K562 (cell line): ENCODE measurements at regions not wholly inside any gene's neighbourhood (a gene's known extent, or its start where the extent isn't known, plus 50 kb on each side); places are given as distances from the start of the nearest gene placed in this dataset.

Source experiments
- CAMTA2 ChIP-seq: fragments of 250-450 bp; sonication (Bioruptor Pico); conservative IDR thresholded peaks from 2 replicates; pipeline ENCODE4 v1.5.1; 2022
- CBX3 ChIP-seq, 2 experiments: IDR thresholded peaks; 1 replicate in 1 of 2; 2 replicates in 1 of 2; pipeline ENCODE4 v1.6.1; 2012; ENCODE audit warnings: inconsistent platforms in 2 of 2, low read length in 2 of 2, borderline replicate concordance in 1 of 2, control low read depth in 1 of 2
- FOSL1 ChIP-seq: fragments of 200-800 bp; sonication (Bioruptor generic); conservative IDR thresholded peaks from 2 replicates; pipeline ENCODE4 v1.6.1; 2016; ENCODE audit warnings: missing genetic modification characterization, missing compliant biosample characterization
- FOXP1 ChIP-seq: sonication (generic); formaldehyde crosslinking; IDR thresholded peaks from 2 replicates; pipeline ENCODE4 v1.8.0; 2022; ENCODE audit warnings: mild to moderate bottlenecking, missing genetic modification reagents
- GATAD2B ChIP-seq: fragments of 450-650 bp; IDR thresholded peaks from 2 replicates; pipeline ENCODE4 v1.6.1; 2017; ENCODE audit warnings: mild to moderate bottlenecking, borderline replicate concordance
- HMGXB4 ChIP-seq: sonication (generic); formaldehyde crosslinking; IDR thresholded peaks from 2 replicates; pipeline ENCODE4 v1.8.1; 2023; ENCODE audit warnings: mild to moderate bottlenecking, missing genetic modification reagents
- HNRNPLL ChIP-seq: fragments of 200-400 bp; formaldehyde crosslinking; IDR thresholded peaks from 2 replicates; pipeline ENCODE4 v1.6.1; 2017; ENCODE audit warnings: low read length, low read depth, mild to moderate bottlenecking; ENCODE audit not compliant: poor library complexity, severe bottlenecking
- HSF4 ChIP-seq: fragments of 250-450 bp; sonication (Bioruptor Pico); IDR thresholded peaks from 2 replicates; pipeline ENCODE4 v2.1.2; 2022; ENCODE audit warnings: mild to moderate bottlenecking, moderate library complexity, borderline replicate concordance
- NFIC ChIP-seq: fragments of 450-650 bp; IDR thresholded peaks from 2 replicates; pipeline ENCODE4 v1.6.1; 2017; ENCODE audit warnings: mild to moderate bottlenecking, inconsistent platforms
- PRPF4 ChIP-seq: fragments of 200-400 bp; formaldehyde crosslinking; IDR thresholded peaks from one replicate; pipeline ENCODE4 v1.6.1; 2017; ENCODE audit warnings: low read length, low read depth, mild to moderate bottlenecking; ENCODE audit not compliant: insufficient read depth, poor library complexity, severe bottlenecking
- SIX5 ChIP-seq, 2 experiments: IDR thresholded peaks; 2 replicates each; pipeline ENCODE4 v1.6.1; 2011; ENCODE audit warnings: low read length in 2 of 2, borderline replicate concordance in 1 of 2, low read depth in 1 of 2, mild to moderate bottlenecking in 1 of 2, moderate library complexity in 1 of 2; ENCODE audit not compliant: insufficient read depth in 1 of 2
- STAT5A ChIP-seq: IDR thresholded peaks from 2 replicates; pipeline ENCODE4 v1.6.1; 2012; ENCODE audit warnings: low read length, inconsistent platforms, borderline replicate concordance
- ZHX1 ChIP-seq: fragments of 150-350 bp; conservative IDR thresholded peaks from 2 replicates; pipeline ENCODE4 v1.6.1; 2014; ENCODE audit warnings: low read length
- ZNF134 ChIP-seq: fragments of 250-450 bp; sonication (Bioruptor Pico); conservative IDR thresholded peaks from 2 replicates; pipeline ENCODE4 v1.4.0; 2020
- ZNF23 ChIP-seq: fragments of 250-450 bp; sonication (Bioruptor Pico); IDR thresholded peaks from 2 replicates; pipeline ENCODE4 v1.4.0; 2020; ENCODE audit warnings: mild to moderate bottlenecking
- ZNF644 ChIP-seq: fragments of 200-800 bp; sonication (Bioruptor generic); IDR thresholded peaks from 2 replicates; pipeline ENCODE4 v1.6.1; 2016; ENCODE audit warnings: low read depth, missing genetic modification characterization, missing compliant biosample characterization
- ZNF695 ChIP-seq: fragments of 450-650 bp; formaldehyde crosslinking; IDR thresholded peaks from 2 replicates; pipeline ENCODE4 v1.4.0; 2020; ENCODE audit warnings: mild to moderate bottlenecking, moderate library complexity
- ZNF766 ChIP-seq: fragments of 200-800 bp; sonication (Bioruptor generic); conservative IDR thresholded peaks from 2 replicates; pipeline ENCODE4 v1.6.1; 2016; ENCODE audit warnings: missing genetic modification characterization, missing compliant biosample characterization
- TF ChIP-seq, protein P1 (sequence below): fragments of 450-650 bp; IDR thresholded peaks from 2 replicates; pipeline ENCODE4 v1.6.1; 2018; ENCODE audit warnings: mild to moderate bottlenecking, low read depth; ENCODE audit not compliant: partially characterized antibody
- TF ChIP-seq, protein P2 (sequence below): fragments of 450-650 bp; conservative IDR thresholded peaks from 2 replicates; pipeline ENCODE4 v1.6.1; 2016; ENCODE audit warnings: missing genetic modification characterization, low read depth, mild to moderate bottlenecking, missing compliant biosample characterization, moderate library complexity

DNA sequence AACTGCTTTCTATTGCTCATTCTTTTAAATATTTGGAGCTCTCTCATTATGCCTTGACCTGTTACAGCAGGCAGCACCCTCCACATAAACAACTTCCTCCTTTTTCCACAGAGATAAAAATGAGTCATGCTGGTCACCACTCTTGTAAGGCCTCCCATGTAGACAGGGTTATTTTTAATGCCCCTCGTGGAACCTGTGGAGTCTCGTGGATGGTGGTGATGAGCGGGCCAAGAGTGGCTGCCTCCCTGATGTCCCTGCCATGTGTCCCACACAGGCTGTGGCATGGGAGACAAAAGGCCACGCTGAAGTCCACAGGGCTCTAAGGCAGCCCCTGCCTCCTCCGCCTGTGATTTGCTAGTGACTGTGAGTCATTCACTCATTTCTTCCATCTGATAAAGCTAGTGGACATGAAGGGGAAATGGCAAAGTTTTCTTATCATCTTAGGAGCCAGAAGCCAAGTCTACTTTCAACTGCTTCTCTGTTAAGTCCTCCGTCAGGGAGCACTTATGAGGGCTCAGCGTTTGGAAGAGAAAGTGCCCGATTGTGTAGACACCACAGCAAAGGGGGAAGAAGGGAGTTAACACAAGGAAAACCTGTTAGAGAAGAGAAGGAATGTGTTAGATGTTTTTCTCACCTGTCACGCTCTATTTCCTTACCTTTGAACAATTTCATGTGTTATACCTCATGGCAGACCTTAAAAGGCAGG is 121.6 kb upstream of the FAT1 start (continued):
- TF ChIP-seq ZHX1 (no peak), HNRNPLL (no peak), ZNF644 (tag) (peak; percentile 57; the same call in 1 of the 2 replicates), ZNF695 (CRISPR knock-in tag) (no peak), HSF4 (no peak), GATAD2B (peak; percentile 87; the same call in 1 of the 2 replicates), CBX3 (IDR thresholded peaks at IDR 0.05; ENCODE audit: borderline replicate concordance in 1 of 2, low read length in 2 of 2) (peak in 1 of 2 experiments; percentile 86; a peak in 1 of 3 replicates), ZNF23 (no peak), NFIC (peak; percentile 52), ZNF134 (no peak), HMGXB4 (no peak), FOSL1 (peak; percentile 100), PRPF4 (no peak), STAT5A (peak; percentile 45), FOXP1 (CRISPR knock-in tag) (peak; percentile 34; the same call in 1 of the 2 replicates), ZNF766 (CRISPR knock-in tag) (peak; percentile 77; the same call in 1 of the 2 replicates), CAMTA2 (CRISPR knock-in tag) (no peak), SIX5 (IDR thresholded peaks at IDR 0.05; ENCODE audit: borderline replicate concordance in 1 of 2, insufficient read depth in 1 of 2, low read depth in 1 of 2, low read length in 2 of 2) (no peak)
- TF ChIP-seq, protein P1, sequence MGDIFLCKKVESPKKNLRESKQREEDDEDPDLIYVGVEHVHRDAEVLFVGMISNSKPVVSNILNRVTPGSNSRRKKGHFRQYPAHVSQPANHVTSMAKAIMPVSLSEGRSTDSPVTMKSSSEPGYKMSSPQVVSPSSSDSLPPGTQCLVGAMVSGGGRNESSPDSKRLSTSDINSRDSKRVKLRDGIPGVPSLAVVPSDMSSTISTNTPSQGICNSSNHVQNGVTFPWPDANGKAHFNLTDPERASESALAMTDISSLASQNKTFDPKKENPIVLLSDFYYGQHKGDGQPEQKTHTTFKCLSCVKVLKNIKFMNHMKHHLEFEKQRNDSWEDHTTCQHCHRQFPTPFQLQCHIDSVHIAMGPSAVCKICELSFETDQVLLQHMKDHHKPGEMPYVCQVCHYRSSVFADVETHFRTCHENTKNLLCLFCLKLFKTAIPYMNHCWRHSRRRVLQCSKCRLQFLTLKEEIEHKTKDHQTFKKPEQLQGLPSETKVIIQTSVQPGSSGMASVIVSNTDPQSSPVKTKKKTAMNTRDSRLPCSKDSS, result no peak
- TF ChIP-seq, protein P2, sequence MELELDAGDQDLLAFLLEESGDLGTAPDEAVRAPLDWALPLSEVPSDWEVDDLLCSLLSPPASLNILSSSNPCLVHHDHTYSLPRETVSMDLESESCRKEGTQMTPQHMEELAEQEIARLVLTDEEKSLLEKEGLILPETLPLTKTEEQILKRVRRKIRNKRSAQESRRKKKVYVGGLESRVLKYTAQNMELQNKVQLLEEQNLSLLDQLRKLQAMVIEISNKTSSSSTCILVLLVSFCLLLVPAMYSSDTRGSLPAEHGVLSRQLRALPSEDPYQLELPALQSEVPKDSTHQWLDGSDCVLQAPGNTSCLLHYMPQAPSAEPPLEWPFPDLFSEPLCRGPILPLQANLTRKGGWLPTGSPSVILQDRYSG (tag), result 0 out of 2 replicates have a peak, but pooled peaks have one; percentile 45
